ENCODE measurements at regions not wholly inside any gene's neighbourhood (a gene's known extent, or its start where the extent isn't known, plus 50 kb on each side); places are given as distances from the start of the nearest gene placed in this dataset.

- TF ChIP-seq, protein P1, sequence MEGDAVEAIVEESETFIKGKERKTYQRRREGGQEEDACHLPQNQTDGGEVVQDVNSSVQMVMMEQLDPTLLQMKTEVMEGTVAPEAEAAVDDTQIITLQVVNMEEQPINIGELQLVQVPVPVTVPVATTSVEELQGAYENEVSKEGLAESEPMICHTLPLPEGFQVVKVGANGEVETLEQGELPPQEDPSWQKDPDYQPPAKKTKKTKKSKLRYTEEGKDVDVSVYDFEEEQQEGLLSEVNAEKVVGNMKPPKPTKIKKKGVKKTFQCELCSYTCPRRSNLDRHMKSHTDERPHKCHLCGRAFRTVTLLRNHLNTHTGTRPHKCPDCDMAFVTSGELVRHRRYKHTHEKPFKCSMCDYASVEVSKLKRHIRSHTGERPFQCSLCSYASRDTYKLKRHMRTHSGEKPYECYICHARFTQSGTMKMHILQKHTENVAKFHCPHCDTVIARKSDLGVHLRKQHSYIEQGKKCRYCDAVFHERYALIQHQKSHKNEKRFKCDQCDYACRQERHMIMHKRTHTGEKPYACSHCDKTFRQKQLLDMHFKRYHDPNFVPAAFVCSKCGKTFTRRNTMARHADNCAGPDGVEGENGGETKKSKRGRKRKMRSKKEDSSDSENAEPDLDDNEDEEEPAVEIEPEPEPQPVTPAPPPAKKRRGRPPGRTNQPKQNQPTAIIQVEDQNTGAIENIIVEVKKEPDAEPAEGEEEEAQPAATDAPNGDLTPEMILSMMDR (IDR thresholded peaks at IDR 0.05) = no peak
- no peak for TF ChIP-seq ZFX (IDR thresholded peaks at IDR 0.05; ENCODE audit: borderline replicate concordance)
Observed at GRCh38 chr12:74429535-74429934, 108.1 kb upstream of the ATXN7L3B start.
